GM12865 (cell line): ENCODE measurements at regions not wholly inside any gene's neighbourhood (a gene's known extent, or its start where the extent isn't known, plus 50 kb on each side); places are given as distances from the start of the nearest gene placed in this dataset.

ENCODE experiments used
- DNase-seq: peaks from one replicate; pipeline ENCODE4 v3.0.0; 2010; ENCODE audit warnings: low read depth
- H3K4me3 ChIP-seq: 2 replicates; pipeline ENCODE4 v1.5.1; 2011; ENCODE audit warnings: mild to moderate bottlenecking, low read depth, low read length, control low read depth
- CTCF ChIP-seq: IDR thresholded peaks from 2 replicates; pipeline ENCODE4 v1.5.1; 2011; ENCODE audit warnings: low read length, control low read depth, low read depth, inconsistent platforms; ENCODE audit not compliant: insufficient read depth; ENCODE audit errors: missing control alignments

GRCh38 chr5:4976902-4977301, 163.2 kb upstream of the ADAMTS16 start:
- H3K4me3 ChIP-seq: no peak overlapping the region
- TF ChIP-seq CTCF: no peak
- no peak for DNase-seq

- no peak for DNase-seq
- no peak for TF ChIP-seq CTCF
- H3K4me3 ChIP-seq: no peak overlapping the region
These were observed 162.6 kb upstream of the ADAMTS16 start for GRCh38 chr5:4977416-4978110.

- no peak for TF ChIP-seq CTCF
- no peak overlapping the region for H3K4me3 ChIP-seq
- no peak for DNase-seq
These were observed 159.9 kb upstream of the ADAMTS16 start for GRCh38 chr5:4980201-4980600.

- no peak overlapping the region for H3K4me3 ChIP-seq
- no peak for TF ChIP-seq CTCF
- no peak for DNase-seq
These were observed 158.5 kb upstream of the ADAMTS16 start for GRCh38 chr5:4981608-4982007.

GRCh38 chr5:4983701-4984100, 156.4 kb upstream of the ADAMTS16 start:
- no peak for DNase-seq
- no peak overlapping the region for H3K4me3 ChIP-seq
- no peak for TF ChIP-seq CTCF

GRCh38 chr5:4984461-4984860, 155.7 kb upstream of the ADAMTS16 start:
- H3K4me3 ChIP-seq: no peak overlapping the region
- TF ChIP-seq CTCF: no peak
- DNase-seq: no peak

- no peak overlapping the region for H3K4me3 ChIP-seq
- TF ChIP-seq CTCF: no peak
- DNase-seq: no peak
These were observed 152.7 kb upstream of the ADAMTS16 start for GRCh38 chr5:4987431-4987830.
